HTR-8/SVneo (cell line): ENCODE measurements at regions not wholly inside any gene's neighbourhood (a gene's known extent, or its start where the extent isn't known, plus 50 kb on each side); places are given as distances from the start of the nearest gene placed in this dataset.
"Not testable (repeated sequence)": the region's sequence is repeated elsewhere in the genome, so short reads cannot be mapped to it uniquely, and the experiment has no call there.

ENCODE experiments used
- DNase-seq: peaks from one replicate; pipeline ENCODE4 v3.0.0; 2011; ENCODE audit warnings: low spot score, mixed read lengths; ENCODE audit not compliant: insufficient read length
- FAIRE-seq: peaks from 2 replicates; lab custom pipeline; 2011; peaks lifted over from hg19 to GRCh38; lab: Jason Lieb, UNC

DNA sequence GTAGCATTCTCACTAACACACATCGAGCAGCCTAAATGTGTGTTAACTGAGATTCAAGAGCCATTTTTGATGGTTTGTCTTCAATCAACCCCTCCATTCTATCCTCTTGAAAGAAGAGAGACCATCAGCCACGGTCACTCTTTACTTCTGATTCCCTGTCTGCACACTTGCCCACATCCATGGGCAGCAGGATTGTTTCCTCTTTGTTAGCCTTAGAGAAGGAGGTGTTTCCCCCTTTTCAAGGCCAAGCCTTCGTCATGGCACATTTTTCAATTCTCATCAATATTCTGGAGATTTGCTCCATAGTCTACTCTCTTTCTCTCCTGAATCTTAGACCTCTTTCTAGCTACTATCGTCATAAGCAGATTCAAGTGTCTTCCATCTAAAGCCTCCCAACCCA, 522.4 kb upstream of the NAALADL2 start:
- FAIRE-seq (no peak), DNase-seq (no peak)

- DNase-seq (no peak), FAIRE-seq (no peak)
Observed at GRCh38 chr3:174337227-174337626, 521.9 kb upstream of the NAALADL2 start.

DNA sequence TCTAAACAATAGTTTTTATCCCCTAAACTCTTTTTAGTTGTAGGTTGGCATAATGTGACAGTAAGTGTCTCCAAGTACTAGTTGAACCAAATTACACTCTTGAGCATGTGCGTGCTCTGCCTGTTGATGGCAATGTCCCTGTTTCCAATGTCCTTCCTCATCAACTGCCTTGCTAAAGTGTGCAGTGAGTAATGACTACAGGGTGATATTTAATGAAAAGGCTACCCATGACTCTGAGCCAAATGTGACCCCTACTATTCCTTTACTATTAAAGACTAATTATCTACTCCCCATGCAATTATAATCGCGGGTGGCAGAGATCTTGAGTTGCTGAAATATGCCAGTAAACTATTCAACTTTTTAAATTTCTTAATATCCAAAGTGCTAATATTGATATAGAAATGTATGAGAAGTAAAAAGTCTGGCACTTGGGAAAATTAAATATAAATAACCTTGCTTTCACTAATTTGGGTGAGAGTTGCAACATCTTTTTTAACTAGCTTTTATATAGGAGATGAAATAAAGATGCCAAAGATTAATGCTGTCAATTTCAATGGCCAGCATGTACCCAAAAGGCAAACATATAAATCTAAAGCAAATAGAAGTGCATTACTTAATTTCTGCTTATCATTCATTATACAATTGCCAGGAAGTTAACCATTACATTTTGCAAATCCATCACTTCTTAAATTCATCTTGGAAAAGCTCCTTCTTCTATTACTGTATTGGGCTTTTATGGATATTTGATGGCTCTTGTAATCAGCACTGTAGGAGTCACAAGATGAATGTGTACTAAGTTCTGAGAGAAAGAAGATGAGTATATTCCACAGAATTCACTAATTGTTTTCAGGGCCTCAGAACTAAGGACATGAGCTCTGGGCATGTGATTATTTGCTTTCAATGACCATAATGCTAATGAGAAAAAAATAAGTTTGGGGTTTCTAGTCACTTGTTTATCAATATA, 518.2 kb upstream of the NAALADL2 start:
- DNase-seq (no peak), FAIRE-seq (no peak)

- FAIRE-seq: no peak
- no peak for DNase-seq
Observed at GRCh38 chr3:174342171-174342570, 517.0 kb upstream of the NAALADL2 start.

DNA sequence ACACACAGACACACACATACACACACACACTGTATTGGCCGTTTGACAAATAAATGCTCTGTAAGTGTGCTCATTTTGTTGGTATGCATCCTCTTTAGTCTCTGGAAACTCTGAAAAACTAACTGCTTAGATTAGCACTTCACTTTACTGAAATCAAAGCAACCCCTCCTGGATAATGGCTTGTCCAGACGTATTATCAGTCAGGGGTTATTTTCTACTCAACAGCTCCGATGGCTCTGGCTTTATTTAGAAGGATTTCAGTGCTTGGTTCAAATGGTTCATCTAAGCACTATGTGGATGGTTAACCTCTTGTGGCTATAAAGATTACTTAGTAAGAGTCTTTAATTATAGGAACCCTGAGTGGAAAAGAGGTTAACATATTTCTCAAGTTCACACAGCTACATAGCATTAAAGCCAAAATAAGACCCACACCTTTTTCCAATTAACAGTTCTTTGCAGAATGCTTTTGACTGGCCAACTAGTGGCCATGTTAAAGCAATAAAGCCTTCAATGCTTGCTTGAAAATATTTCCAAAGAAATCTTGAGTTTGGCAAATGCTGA, 516.1 kb upstream of the NAALADL2 start:
- no peak for DNase-seq
- peak; percentile 16 for FAIRE-seq

GRCh38 chr3:174346141-174346540, 513.0 kb upstream of the NAALADL2 start:
- DNase-seq (no peak), FAIRE-seq (no peak)

GRCh38 chr3:174346571-174346970, 512.6 kb upstream of the NAALADL2 start:
- no peak for DNase-seq
- no peak for FAIRE-seq

DNA sequence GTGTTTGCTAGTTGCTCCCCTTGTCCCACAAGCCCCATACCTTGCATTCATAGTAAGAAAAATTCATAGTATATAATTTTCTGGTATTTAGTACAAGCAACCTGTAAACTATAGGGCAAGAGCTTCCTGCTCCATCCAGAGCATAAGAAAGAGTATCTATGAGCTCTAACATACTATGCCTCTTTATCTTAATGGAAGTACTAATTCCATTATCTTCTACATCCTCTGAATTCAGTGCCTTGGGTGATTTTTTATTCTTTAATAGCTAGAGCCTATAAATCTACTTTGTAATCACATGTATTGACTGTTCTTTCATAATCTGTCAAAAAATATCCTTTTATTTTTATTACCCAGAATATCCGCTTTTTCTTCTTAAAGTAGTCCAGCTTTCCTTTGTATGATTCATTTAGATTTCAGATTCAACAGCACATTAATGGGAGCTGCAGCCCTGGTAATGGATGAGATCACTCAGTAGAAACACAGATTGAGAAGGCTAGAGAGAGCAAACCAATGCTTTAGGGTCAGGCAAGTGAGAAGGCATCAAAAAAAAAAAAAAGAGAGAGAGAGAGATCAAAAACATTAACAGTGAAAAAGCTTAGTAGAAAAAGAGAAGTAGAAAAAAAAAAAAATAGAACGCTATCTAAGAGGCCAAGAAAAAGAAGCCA, 511.5 kb upstream of the NAALADL2 start:
- DNase-seq (no peak), FAIRE-seq (no peak)

GRCh38 chr3:174352227-174352626, 506.9 kb upstream of the NAALADL2 start:
- DNase-seq: no peak
- no peak for FAIRE-seq

DNA sequence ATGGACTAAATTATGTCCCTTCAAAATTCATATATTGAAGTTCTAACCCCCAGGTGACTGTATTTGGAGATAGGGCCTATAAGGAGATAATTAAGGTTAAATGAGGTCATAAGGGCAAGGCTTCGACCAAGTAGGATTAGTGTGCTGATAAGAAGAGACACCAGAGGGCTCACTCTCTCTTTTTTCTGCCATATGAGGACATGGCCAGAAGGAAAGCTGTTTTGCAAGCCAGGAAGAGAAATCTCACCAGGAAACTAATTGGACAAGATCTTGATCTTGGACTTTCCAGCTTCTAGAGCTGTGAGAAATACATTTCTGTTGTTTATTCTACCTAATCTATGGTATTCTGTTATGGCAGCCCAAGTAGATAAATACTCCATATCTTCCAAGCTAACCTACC, 503.6 kb upstream of the NAALADL2 start:
- FAIRE-seq: no peak
- peak; percentile 2 for DNase-seq

- no peak for FAIRE-seq
- no peak for DNase-seq
Observed at GRCh38 chr3:174356596-174356995, 502.5 kb upstream of the NAALADL2 start.

- DNase-seq (no peak), FAIRE-seq (no peak)
Observed at GRCh38 chr3:174358252-174358651, 500.9 kb upstream of the NAALADL2 start.

- DNase-seq: no peak
- FAIRE-seq: no peak
Observed at GRCh38 chr3:174362556-174362955, 496.6 kb upstream of the NAALADL2 start.

- no peak for FAIRE-seq
- no peak for DNase-seq
Observed at GRCh38 chr3:174363256-174363655, 495.9 kb upstream of the NAALADL2 start.

- no peak for FAIRE-seq
- no peak for DNase-seq
Observed at GRCh38 chr3:174365796-174366195, 493.3 kb upstream of the NAALADL2 start.

GRCh38 chr3:174366904-174367303, 492.2 kb upstream of the NAALADL2 start:
- not testable (repeated sequence) for FAIRE-seq, DNase-seq

DNA sequence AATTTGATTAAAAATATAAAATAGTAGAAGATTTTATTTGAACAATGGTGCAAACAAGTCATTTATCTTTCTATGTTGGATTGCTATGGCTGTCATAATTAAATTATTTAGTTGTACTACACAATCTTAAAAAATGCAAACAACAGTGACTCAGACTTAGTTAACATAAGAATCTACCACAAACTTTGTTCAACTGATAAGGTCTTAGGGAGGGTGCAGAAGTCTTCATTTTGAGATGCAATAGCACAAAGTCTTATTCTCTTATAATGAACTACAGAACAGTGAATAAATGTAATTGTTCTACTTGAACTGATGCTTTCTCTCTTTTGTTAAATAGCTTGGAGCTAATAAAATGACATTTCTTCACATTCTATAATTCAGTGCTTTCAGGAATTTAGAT, 482.8 kb upstream of the NAALADL2 start:
- FAIRE-seq (no peak), DNase-seq (no peak)

- DNase-seq (no peak), FAIRE-seq (no peak)
Observed at GRCh38 chr3:174377096-174377495, 482.0 kb upstream of the NAALADL2 start.

- FAIRE-seq (peak; percentile 31), DNase-seq (no peak)
Observed at GRCh38 chr3:174377684-174378083, 481.4 kb upstream of the NAALADL2 start.

- FAIRE-seq (no peak), DNase-seq (no peak)
Observed at GRCh38 chr3:174382878-174383277, 476.3 kb upstream of the NAALADL2 start.

- FAIRE-seq: no peak
- no peak for DNase-seq
Observed at GRCh38 chr3:174387736-174388135, 471.4 kb upstream of the NAALADL2 start.
